ENCODE measurements at regions not wholly inside any gene's neighbourhood (a gene's known extent, or its start where the extent isn't known, plus 50 kb on each side); places are given as distances from the start of the nearest gene placed in this dataset.

DNA sequence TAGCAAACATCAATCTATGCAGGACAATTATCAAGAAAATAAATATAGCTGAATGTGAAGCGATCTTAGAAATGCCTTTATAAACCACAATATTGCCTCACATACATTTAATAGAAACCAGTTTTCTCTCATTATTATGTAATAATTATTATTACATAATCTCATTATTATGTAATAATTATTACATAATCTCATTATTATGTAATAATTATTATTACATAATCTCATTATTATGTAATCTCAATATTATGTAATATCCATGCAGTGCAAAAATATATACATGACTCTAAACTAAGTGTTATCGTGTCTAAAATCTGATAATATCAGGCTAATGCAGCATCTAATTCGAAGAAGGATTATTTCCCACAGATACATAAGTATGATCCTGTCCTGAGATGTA lies 563.9 kb upstream of the SEMA6A start:
- no peaks in the 10 kb centered on the region for H3K36me3 ChIP-seq (ENCODE audit: control insufficient read depth in 2 of 2, insufficient read depth in 2 of 2, low read length in 1 of 2)
- H4K20me1 ChIP-seq (ENCODE audit: control insufficient read depth, insufficient read depth): no peaks in the 10 kb centered on the region
- 24% methylated on average over 3 of the region's 3 CpGs for WGBS (ENCODE audit: insufficient coverage, insufficient replicate concordance, low lambda C conversion rate, missing lambda C conversion rate)
- H3K4me1 ChIP-seq (ENCODE audit: control insufficient read depth, insufficient read depth, low read length): no peaks in the 10 kb centered on the region
- ChIA-PET SMC1A (ENCODE audit: uncharacterized antibody, unreplicated experiment) (interaction anchor here (1.3 to 1.4 kb wide), 2 partner anchors 16 to 22 kb away, joined by 4 to 6 read pairs; no protein-coding TSS in a partner anchor), RAD21 (ENCODE audit: unreplicated experiment) (no interaction called here), POLR2A (no interaction called here), CTCF (interaction anchor here (1.1 kb wide), 1 partner anchor 25 kb away, joined by 3 read pairs; no protein-coding TSS in a partner anchor)
- H3K4me2 ChIP-seq (ENCODE audit: control insufficient read depth, insufficient read depth): no peak overlapping the region
- H3K79me2 ChIP-seq (ENCODE audit: control insufficient read depth, insufficient read depth, low read length): no peaks in the 10 kb centered on the region
- intact Hi-C loops (cut with micrococcal nuclease; ENCODE audit: unreplicated experiment): no loop called here
- no peak overlapping the region for H3K4me3 ChIP-seq
- FAIRE-seq (no peak), ATAC-seq (no peak), DNase-seq (ENCODE audit: low read depth, low spot score) (no peak)
- H3K9me3 ChIP-seq (replicated peaks; ENCODE audit: control insufficient read depth, insufficient read depth, low read length): no peaks in the 10 kb centered on the region
- TF ChIP-seq MTA2 (IDR thresholded peaks at IDR 0.05; ENCODE audit: low read depth) (no peak), YBX1 (IDR thresholded peaks at IDR 0.05) (no peak), CBX3 (IDR thresholded peaks at IDR 0.05; ENCODE audit: borderline replicate concordance, low read depth) (no peak)
- in situ Hi-C loops (cut with MboI): no loop called here
- H3K9ac ChIP-seq (ENCODE audit: control insufficient read depth, insufficient read depth, low read length): no peak overlapping the region
- no peak overlapping the region for H3K27ac ChIP-seq (ENCODE audit: control insufficient read depth, insufficient read depth)
- BruUV-seq (replicated peaks): no TSS peak
- no peak overlapping the region for H2AFZ ChIP-seq (ENCODE audit: control insufficient read depth, low read depth, low read length)
- H3K27me3 ChIP-seq (replicated peaks in 1 of 2; ENCODE audit: control insufficient read depth in 2 of 2, insufficient read depth in 2 of 2, low read length in 1 of 2): no peaks in the 10 kb centered on the region; a peak in 1 of 4 replicates

- POLR2A ChIA-PET: no interaction called here
- DNase-seq (ENCODE audit: low read depth, low spot score) (no peak), FAIRE-seq (no peak), ATAC-seq (no peak)
- intact Hi-C loops (cut with micrococcal nuclease; ENCODE audit: unreplicated experiment) (no loop called here), in situ Hi-C loops (cut with MboI) (no loop called here)
- Histone ChIP-seq H3K27me3 (replicated peaks in 1 of 2; ENCODE audit: control insufficient read depth in 2 of 2, insufficient read depth in 2 of 2, low read length in 1 of 2) (no peaks in the 10 kb centered on the region), H3K4me3 (no peak overlapping the region), H3K4me2 (ENCODE audit: control insufficient read depth, insufficient read depth) (no peak overlapping the region), H3K9me3 (replicated peaks; ENCODE audit: control insufficient read depth, insufficient read depth, low read length) (no peaks in the 10 kb centered on the region), H3K36me3 (ENCODE audit: control insufficient read depth in 2 of 2, insufficient read depth in 2 of 2, low read length in 1 of 2) (no peaks in the 10 kb centered on the region), H3K4me1 (ENCODE audit: control insufficient read depth, insufficient read depth, low read length) (no peaks in the 10 kb centered on the region), H2AFZ (ENCODE audit: control insufficient read depth, low read depth, low read length) (no peak overlapping the region), H4K20me1 (ENCODE audit: control insufficient read depth, insufficient read depth) (no peaks in the 10 kb centered on the region), H3K79me2 (ENCODE audit: control insufficient read depth, insufficient read depth, low read length) (no peaks in the 10 kb centered on the region), H3K9ac (ENCODE audit: control insufficient read depth, insufficient read depth, low read length) (no peak overlapping the region), H3K27ac (ENCODE audit: control insufficient read depth, insufficient read depth) (no peak overlapping the region)
- no TSS peak for BruUV-seq (replicated peaks)
- RAD21 ChIA-PET (ENCODE audit: unreplicated experiment): no interaction called here
- SMC1A ChIA-PET (ENCODE audit: uncharacterized antibody, unreplicated experiment): interaction anchor here (1.2 kb wide), 1 partner anchor 572 kb away, joined by 3 read pairs; no protein-coding TSS in a partner anchor
- no peak for TF ChIP-seq LARP7 (IDR thresholded peaks at IDR 0.05)
- no peak for TF ChIP-seq RUNX3 (IDR thresholded peaks at IDR 0.05; ENCODE audit: low read length)
- no peak for TF ChIP-seq STAT1 (conservative IDR thresholded peaks at IDR 0.05)
- no peak for TF ChIP-seq SIX5 (IDR thresholded peaks at IDR 0.05; ENCODE audit: low read depth, low read length, severe bottlenecking)
- no peak for TF ChIP-seq RFX5 (IDR thresholded peaks at IDR 0.05; ENCODE audit: low read depth, low read length)
- TF ChIP-seq NFXL1 (IDR thresholded peaks at IDR 0.05; ENCODE audit: borderline replicate concordance): no peak
- WGBS (ENCODE audit: insufficient coverage, insufficient replicate concordance, low lambda C conversion rate, missing lambda C conversion rate): 4% methylated on average over 2 of the region's 2 CpGs
- CTCF ChIA-PET: no interaction called here
These were observed 561.2 kb upstream of the SEMA6A start for GRCh38 chr5:117135851-117136250.

Data from GM12878 (cell line).